H9 (cell line): ENCODE measurements at regions not wholly inside any gene's neighbourhood (a gene's known extent, or its start where the extent isn't known, plus 50 kb on each side); places are given as distances from the start of the nearest gene placed in this dataset.

Source experiments
- DNase-seq: peaks from one replicate; pipeline ENCODE4 v3.0.0-alpha.2; 2017
- H2AFZ ChIP-seq: one replicate; pipeline ENCODE4 v1.6.1; 2013; ENCODE audit warnings: mild to moderate bottlenecking, low read length, control low read depth, moderate library complexity
- H2AK5ac ChIP-seq: 2 replicates; pipeline ENCODE4 v1.6.1; 2013; ENCODE audit warnings: low read length, control low read depth, mixed read lengths; ENCODE audit not compliant: insufficient read length
- H2BK120ac ChIP-seq: one replicate; pipeline ENCODE4 v1.6.1; 2013; ENCODE audit warnings: low read depth, mild to moderate bottlenecking, low read length, control low read depth, inconsistent platforms; ENCODE audit not compliant: poor library complexity, severe bottlenecking
- H2BK12ac ChIP-seq: 2 replicates; pipeline ENCODE4 v1.6.1; 2013; ENCODE audit warnings: low read length, control low read depth, mixed read lengths, low read depth; ENCODE audit not compliant: insufficient read length
- H2BK15ac ChIP-seq: 2 replicates; pipeline ENCODE4 v1.6.1; 2013; ENCODE audit warnings: low read depth, low read length, control low read depth
- H2BK20ac ChIP-seq: one replicate; pipeline ENCODE4 v1.6.1; 2013; ENCODE audit warnings: low read depth, mild to moderate bottlenecking, low read length, control low read depth, inconsistent platforms; ENCODE audit not compliant: poor library complexity, severe bottlenecking
- H2BK5ac ChIP-seq: 2 replicates; pipeline ENCODE4 v1.6.1; 2013; ENCODE audit warnings: low read length, control low read depth, mixed read lengths; ENCODE audit not compliant: insufficient read length
- H3K14ac ChIP-seq: 2 replicates; pipeline ENCODE4 v1.6.1; 2013; ENCODE audit warnings: low read length, control low read depth; ENCODE audit not compliant: insufficient read depth
- H3K18ac ChIP-seq: 2 replicates; pipeline ENCODE4 v1.6.1; 2013; ENCODE audit warnings: low read depth, mild to moderate bottlenecking, mixed read lengths, low read length, control low read depth; ENCODE audit not compliant: insufficient read length
- H3K23ac ChIP-seq: 2 replicates; pipeline ENCODE4 v1.6.1; 2013; ENCODE audit warnings: low read length, control low read depth, mixed read lengths, low read depth; ENCODE audit not compliant: insufficient read length
- H3K23me2 ChIP-seq: 2 replicates; pipeline ENCODE4 v1.6.1; 2013; ENCODE audit warnings: low read depth, mild to moderate bottlenecking, mixed read lengths, low read length, control low read depth; ENCODE audit not compliant: insufficient read length, poor library complexity, severe bottlenecking
- H3K27ac ChIP-seq: 2 replicates; pipeline ENCODE4 v1.5.1; 2013; ENCODE audit warnings: low read length, control low read depth, mixed read lengths, low read depth; ENCODE audit not compliant: insufficient read length
- H3K27me3 ChIP-seq: 2 replicates; pipeline ENCODE4 v1.6.1; 2013; ENCODE audit warnings: low read length, control low read depth, inconsistent platforms; ENCODE audit not compliant: insufficient read depth
- H3K4ac ChIP-seq: 2 replicates; pipeline ENCODE4 v1.6.1; 2013; ENCODE audit warnings: low read depth, mild to moderate bottlenecking, control low read depth, inconsistent platforms, low read length, moderate library complexity
- H3K4me1 ChIP-seq: 2 replicates; pipeline ENCODE4 v1.6.1; 2013; ENCODE audit warnings: low read length, control low read depth, inconsistent platforms; ENCODE audit not compliant: insufficient read depth
- H3K4me2 ChIP-seq: 2 replicates; pipeline ENCODE4 v1.6.1; 2013; ENCODE audit warnings: low read length, control low read depth, mixed read lengths; ENCODE audit not compliant: insufficient read length, insufficient read depth
- H3K56ac ChIP-seq: 2 replicates; pipeline ENCODE4 v1.6.1; 2013; ENCODE audit warnings: low read depth, mild to moderate bottlenecking, mixed read lengths, low read length, control low read depth; ENCODE audit not compliant: insufficient read length
- H3K79me1 ChIP-seq: 2 replicates; pipeline ENCODE4 v1.6.1; 2013; ENCODE audit warnings: low read depth, mild to moderate bottlenecking, moderate library complexity, low read length, control low read depth, inconsistent platforms; ENCODE audit not compliant: insufficient read depth, poor library complexity, severe bottlenecking
- H3K79me2 ChIP-seq: 2 replicates; pipeline ENCODE4 v1.6.1; 2013; ENCODE audit warnings: low read length, control low read depth, inconsistent platforms; ENCODE audit not compliant: insufficient read depth
- H3K9ac ChIP-seq: 2 replicates; pipeline ENCODE4 v1.6.1; 2013; ENCODE audit warnings: low read length, control low read depth, mixed read lengths; ENCODE audit not compliant: insufficient read length; ENCODE audit errors: extremely low read depth
- H3K9me3 ChIP-seq: one replicate; pipeline ENCODE4 v1.6.1; 2013; ENCODE audit warnings: low read depth, low read length, inconsistent platforms; ENCODE audit not compliant: control insufficient read depth
- H3T11ph ChIP-seq: one replicate; pipeline ENCODE4 v1.6.1; 2013; ENCODE audit warnings: mild to moderate bottlenecking, low read length, control low read depth, inconsistent platforms
- H4K20me1 ChIP-seq: one replicate; pipeline ENCODE4 v1.6.1; 2013; ENCODE audit not compliant: control insufficient read depth, insufficient read length, insufficient read depth
- H4K5ac ChIP-seq: 2 replicates; pipeline ENCODE4 v1.6.1; 2013; ENCODE audit warnings: low read depth, mild to moderate bottlenecking, mixed read lengths, low read length, control low read depth; ENCODE audit not compliant: insufficient read length
- H4K8ac ChIP-seq: replicated peaks from 2 replicates; pipeline ENCODE4 v1.6.1; 2013; ENCODE audit warnings: low read length, control low read depth, mixed read lengths, low read depth; ENCODE audit not compliant: insufficient read length
- H4K91ac ChIP-seq: 2 replicates; pipeline ENCODE4 v1.6.1; 2013; ENCODE audit warnings: low read depth, mild to moderate bottlenecking, moderate library complexity, mixed read lengths, low read length, control low read depth; ENCODE audit not compliant: insufficient read length
- H3K27ac Mint-ChIP-seq, 3 experiments: 2 replicates in 2 of 3; 3 replicates in 1 of 3; pipeline ENCODE4 v1.8.0; 2020 to 2021; ENCODE audit warnings: mixed read lengths in 3 of 3, mild to moderate bottlenecking in 1 of 3, moderate library complexity in 1 of 3
- H3K27me3 Mint-ChIP-seq: 2 replicates; pipeline ENCODE4 v1.8.0; 2021; ENCODE audit warnings: low read depth, mild to moderate bottlenecking, moderate library complexity, mixed read lengths
- H3K36me3 Mint-ChIP-seq, 3 experiments: 2 replicates in 2 of 3; 3 replicates in 1 of 3; pipeline ENCODE4 v1.8.0; 2020 to 2021; ENCODE audit warnings: low read depth in 3 of 3, mixed read lengths in 3 of 3; ENCODE audit not compliant: insufficient read depth in 1 of 3
- H3K4me1 Mint-ChIP-seq, 2 experiments: 2 replicates each; pipeline ENCODE4 v1.8.0; 2020; ENCODE audit warnings: mixed read lengths in 2 of 2
- H3K4me3 Mint-ChIP-seq, 2 experiments: 2 replicates in 1 of 2; 3 replicates in 1 of 2; pipeline ENCODE4 v1.8.0; 2020 to 2021; ENCODE audit warnings: mild to moderate bottlenecking in 2 of 2, mixed read lengths in 2 of 2, moderate library complexity in 1 of 2
- H3K9me3 Mint-ChIP-seq, 2 experiments: 2 replicates in 1 of 2; 3 replicates in 1 of 2; pipeline ENCODE4 v1.8.0; 2020; ENCODE audit warnings: mild to moderate bottlenecking in 2 of 2, mixed read lengths in 2 of 2, moderate library complexity in 1 of 2
- CTCF ChIP-seq: fragments of 200-600 bp; sonication (generic); conservative IDR thresholded peaks from 3 replicates; pipeline ENCODE4 v1.8.0; 2021; ENCODE audit warnings: antibody characterized with exemption, mild to moderate bottlenecking
- WGBS: extraction: QIAGEN DNeasy Blood & Tissue Kit; methylation state at CpG from one replicate; pipeline ENCODE4 v1.1.7; 2013; ENCODE audit warnings: missing lambda C conversion rate, low lambda C conversion rate, mixed read lengths; ENCODE audit not compliant: insufficient read length; ENCODE audit errors: extremely low coverage; 5-methylcytosine and 5-hydroxymethylcytosine counted together

- no peak overlapping the region for H4K5ac ChIP-seq
- no peak overlapping the region for H2AK5ac ChIP-seq
- H3K56ac ChIP-seq: no peak overlapping the region
- no peak overlapping the region for H4K91ac ChIP-seq
- no peak overlapping the region for H2BK20ac ChIP-seq
- no peak overlapping the region for H2BK5ac ChIP-seq
- H3T11ph ChIP-seq: no peak overlapping the region
- WGBS: no CpG with 5 or more reads among the region's 5 CpGs
- no peaks in the 10 kb centered on the region for H3K4me1 Mint-ChIP-seq
- H3K79me2 ChIP-seq: no peaks in the 10 kb centered on the region
- no peaks in the 10 kb centered on the region for H3K36me3 Mint-ChIP-seq
- H3K79me1 ChIP-seq: no peaks in the 10 kb centered on the region
- H3K4ac ChIP-seq: no peak overlapping the region
- no peak overlapping the region for H3K18ac ChIP-seq
- H4K20me1 ChIP-seq: no peaks in the 10 kb centered on the region
- no peak overlapping the region for H2BK12ac ChIP-seq
- H2BK120ac ChIP-seq: no peak overlapping the region
- H3K27ac Mint-ChIP-seq: no peak overlapping the region
- H3K4me1 ChIP-seq: no peaks in the 10 kb centered on the region
- H4K8ac ChIP-seq: no peak overlapping the region
- H3K23ac ChIP-seq: no peak overlapping the region
- no peaks in the 10 kb centered on the region for H3K27me3 Mint-ChIP-seq
- no peak for TF ChIP-seq CTCF
- H3K9ac ChIP-seq: no peak overlapping the region
- no peak overlapping the region for H2AFZ ChIP-seq
- H3K27me3 ChIP-seq: no peaks in the 10 kb centered on the region
- no peaks in the 10 kb centered on the region for H3K9me3 Mint-ChIP-seq
- DNase-seq: no peak
- H3K14ac ChIP-seq: no peak overlapping the region
- H3K9me3 ChIP-seq: no peaks in the 10 kb centered on the region
- H3K23me2 ChIP-seq: no peaks in the 10 kb centered on the region
- H3K4me3 Mint-ChIP-seq: no peak overlapping the region
- H3K4me2 ChIP-seq: no peak overlapping the region
- H2BK15ac ChIP-seq: no peak overlapping the region
- H3K27ac ChIP-seq: no peak overlapping the region
These were observed 800.8 kb upstream of the SOX11 start for GRCh38 chr2:4891394-4891793.
